ENCODE measurements at regions not wholly inside any gene's neighbourhood (a gene's known extent, or its start where the extent isn't known, plus 50 kb on each side); places are given as distances from the start of the nearest gene placed in this dataset.

DNA sequence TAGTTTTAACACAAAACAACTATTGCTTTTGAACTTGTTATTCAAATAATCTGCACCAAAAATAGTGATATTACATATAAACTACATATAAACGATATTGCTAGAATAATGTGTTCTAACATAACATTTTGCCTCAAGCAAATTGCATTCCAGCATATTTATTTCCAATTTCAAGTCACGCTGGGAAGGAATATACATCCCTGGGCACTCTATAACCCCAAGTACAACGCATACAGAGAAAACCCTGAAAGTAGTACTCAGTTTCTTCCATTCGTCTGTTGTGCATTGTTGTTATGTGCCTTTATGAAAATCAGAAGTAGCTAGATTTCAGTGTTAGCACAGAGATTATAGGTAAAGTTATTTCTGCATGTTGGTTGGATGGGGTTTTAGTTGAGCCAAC, 251.5 kb downstream of the TUSC7 start:
- WGBS (ENCODE audit: insufficient coverage, low coverage, missing lambda C conversion rate): 2% methylated on average over 4 of the region's 4 CpGs
- FAIRE-seq (no peak), DNase-seq (ENCODE audit: extremely low read depth in 1 of 4, low spot score in 3 of 4) (no peak), ATAC-seq (no peak)
- POLR2A ChIA-PET: no interaction called here
- no peak overlapping the region for H3K27ac ChIP-seq (ENCODE audit: extremely low read depth, low read depth, low read length)
- H4K20me1 ChIP-seq (replicated peaks; ENCODE audit: control insufficient read depth, insufficient read depth, low read length): no peaks in the 10 kb centered on the region
- H3K36me3 ChIP-seq (ENCODE audit: control insufficient read depth, insufficient read depth, low read length): no peaks in the 10 kb centered on the region
- no peak overlapping the region for H2AFZ ChIP-seq (ENCODE audit: low read depth, low read length)
- no peak overlapping the region for H3K4me3 ChIP-seq
- TF ChIP-seq ZNF175 (CRISPR knock-in tag; IDR thresholded peaks at IDR 0.05; ENCODE audit: low read depth) (no peak), TEAD2 (tag; IDR thresholded peaks at IDR 0.05) (no peak), MAFK (IDR thresholded peaks at IDR 0.05; ENCODE audit: low read length) (no peak), CREB1 (IDR thresholded peaks at IDR 0.05) (no peak), CREB1 (CRISPR knock-in tag; IDR thresholded peaks at IDR 0.05) (no peak), RB1 (IDR thresholded peaks at IDR 0.05; ENCODE audit: low read depth) (no peak), ZC3H11A (IDR thresholded peaks at IDR 0.05; ENCODE audit: low read depth, low read length) (no peak), SMAD4 (CRISPR knock-in tag; conservative IDR thresholded peaks at IDR 0.05) (no peak)
- TF ChIP-seq, protein P1, sequence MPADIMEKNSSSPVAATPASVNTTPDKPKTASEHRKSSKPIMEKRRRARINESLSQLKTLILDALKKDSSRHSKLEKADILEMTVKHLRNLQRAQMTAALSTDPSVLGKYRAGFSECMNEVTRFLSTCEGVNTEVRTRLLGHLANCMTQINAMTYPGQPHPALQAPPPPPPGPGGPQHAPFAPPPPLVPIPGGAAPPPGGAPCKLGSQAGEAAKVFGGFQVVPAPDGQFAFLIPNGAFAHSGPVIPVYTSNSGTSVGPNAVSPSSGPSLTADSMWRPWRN (IDR thresholded peaks at IDR 0.05; ENCODE audit: low read depth): no peak
- H3K27me3 ChIP-seq (ENCODE audit: control insufficient read depth in 2 of 2, insufficient read depth in 2 of 2, low read length in 2 of 2): no peaks in the 10 kb centered on the region
- no TSS peak for BruUV-seq (replicated peaks)
- no peak overlapping the region for H3K4me2 ChIP-seq (ENCODE audit: insufficient read depth, low read length)
- H3K79me2 ChIP-seq (ENCODE audit: control insufficient read depth, insufficient read depth, low read length): no peaks in the 10 kb centered on the region
- no peaks in the 10 kb centered on the region for H3K9me3 ChIP-seq (replicated peaks; ENCODE audit: control insufficient read depth, insufficient read depth, low read depth, low read length)
- intact Hi-C loops (cut with micrococcal nuclease) (no loop called here), in situ Hi-C loops (cut with MboI) (no loop called here)
- no peak overlapping the region for H3K9ac ChIP-seq (ENCODE audit: insufficient read depth in 1 of 2, low read depth in 2 of 2, low read length in 2 of 2)
- no peaks in the 10 kb centered on the region for H3K9me1 ChIP-seq (ENCODE audit: control insufficient read depth, insufficient read depth, low read length)
- CTCF ChIA-PET (ENCODE audit: low intra/inter-chr PET ratio): no interaction called here
- H3K4me1 ChIP-seq (replicated peaks in 1 of 2; ENCODE audit: control insufficient read depth in 2 of 2, insufficient read depth in 2 of 2, low read length in 2 of 2): no peaks in the 10 kb centered on the region

Data from K562 (cell line).